Prostate gland (tissue), 2 donors: ENCODE measurements at regions not wholly inside any gene's neighbourhood (a gene's known extent, or its start where the extent isn't known, plus 50 kb on each side); places are given as distances from the start of the nearest gene placed in this dataset.

ENCODE experiments used
- CTCF ChIP-seq, 4 experiments: fragments of 200-600 bp in 2 of 4; fragments of 450-650 bp in 2 of 4; sonication (generic) in 2 of 4; IDR thresholded peaks; 1 replicate in 3 of 4; 2 replicates in 1 of 4; pipeline ENCODE4 v1.5.1; 2016 to 2019; ENCODE audit warnings: antibody characterized with exemption in 4 of 4, mild to moderate bottlenecking in 2 of 4, moderate library complexity in 2 of 4
- POLR2AphosphoS5 ChIP-seq: sonication (generic); formaldehyde crosslinking; IDR thresholded peaks from one replicate; pipeline ENCODE4 v1.6.1; 2017; ENCODE audit warnings: antibody characterized with exemption

- TF ChIP-seq CTCF (IDR thresholded peaks at IDR 0.05) = no peak
- TF ChIP-seq POLR2AphosphoS5 = no peak
These were observed 110.5 kb upstream of the FTMT start for GRCh38 chr5:121741156-121741555.
